ENCODE measurements at regions not wholly inside any gene's neighbourhood (a gene's known extent, or its start where the extent isn't known, plus 50 kb on each side); places are given as distances from the start of the nearest gene placed in this dataset.

- H3K27me3 ChIP-seq (ENCODE audit: control insufficient read depth in 1 of 2, insufficient read depth in 2 of 2, low read length in 2 of 2) = no peaks in the 10 kb centered on the region; a peak in 1 of 5 replicates
- H2AFZ ChIP-seq (ENCODE audit: low read length) = no peak overlapping the region
- H3K36me3 ChIP-seq (replicated peaks in 1 of 2; ENCODE audit: control insufficient read depth in 1 of 2, insufficient read depth in 2 of 2, low read length in 2 of 2) = no peaks in the 10 kb centered on the region
- 0 out of 2 replicates have a peak overlapping the region, but pooled peaks have one; percentile 21 for H3K4me2 ChIP-seq (ENCODE audit: low read depth, low read length)
- H3K79me2 ChIP-seq (ENCODE audit: insufficient read depth, low read length) = no peaks in the 10 kb centered on the region
- ATAC-seq (peak; percentile 25; the same call in 1 of the 3 replicates), DNase-seq (ENCODE audit: low spot score) (peak; percentile 27), FAIRE-seq (peak; percentile 49)
- peaks cover 19% of the 10 kb centered on the region for H3K4me1 ChIP-seq (ENCODE audit: insufficient read depth, low read length)
- no peaks in the 10 kb centered on the region for H4K20me1 ChIP-seq (ENCODE audit: insufficient read depth, low read length)
- intact Hi-C loops (cut with micrococcal nuclease; ENCODE audit: unreplicated experiment) = loop anchor here (1.0 kb wide), 1 partner anchor 35 kb away; no protein-coding TSS in a partner anchor
- 28% methylated on average over 9 of the region's 9 CpGs for WGBS (ENCODE audit: low lambda C conversion rate)
- H3K27ac ChIP-seq (ENCODE audit: extremely low read length, insufficient read depth, low read length) = no peak overlapping the region
- in situ Hi-C loops (cut with HindIII; ENCODE audit: extremely low pct_ligation_motif_present, low pct_unique_long_range_greater_than_20kb) = no loop called here
- BruUV-seq (replicated peaks) = no TSS peak
- H3K9ac ChIP-seq (ENCODE audit: insufficient read depth, low read depth, low read length) = no peak overlapping the region
- CTCF ChIA-PET (ENCODE audit: low intra/inter-chr PET ratio, low total read pairs) = interaction anchor here (0.8 to 1.8 kb wide), 6 partner anchors 35 to 733 kb away, joined by 3 to 8 read pairs (median 4); no protein-coding TSS in a partner anchor
- POLR2A ChIA-PET = no interaction called here
- H3K4me3 ChIP-seq (replicated peaks in 1 of 3; ENCODE audit: insufficient read depth in 1 of 3, low read depth in 2 of 3, low read length in 3 of 3) = no peak overlapping the region
- H3K9me3 ChIP-seq (ENCODE audit: low read length) = no peaks in the 10 kb centered on the region
- TF ChIP-seq ASH2L (IDR thresholded peaks at IDR 0.05; ENCODE audit: insufficient read length, low read depth, low read length) = peak; percentile 19
- peak; percentile 45; the same call in 1 of the 2 replicates for TF ChIP-seq REPIN1 (CRISPR knock-in tag; IDR thresholded peaks at IDR 0.05; ENCODE audit: borderline replicate concordance, low read depth)
- TF ChIP-seq FLYWCH1 (CRISPR knock-in tag; IDR thresholded peaks at IDR 0.05) = no peak
- no peak for TF ChIP-seq ZBTB43 (CRISPR knock-in tag; conservative IDR thresholded peaks at IDR 0.05)
- TF ChIP-seq, protein P1, sequence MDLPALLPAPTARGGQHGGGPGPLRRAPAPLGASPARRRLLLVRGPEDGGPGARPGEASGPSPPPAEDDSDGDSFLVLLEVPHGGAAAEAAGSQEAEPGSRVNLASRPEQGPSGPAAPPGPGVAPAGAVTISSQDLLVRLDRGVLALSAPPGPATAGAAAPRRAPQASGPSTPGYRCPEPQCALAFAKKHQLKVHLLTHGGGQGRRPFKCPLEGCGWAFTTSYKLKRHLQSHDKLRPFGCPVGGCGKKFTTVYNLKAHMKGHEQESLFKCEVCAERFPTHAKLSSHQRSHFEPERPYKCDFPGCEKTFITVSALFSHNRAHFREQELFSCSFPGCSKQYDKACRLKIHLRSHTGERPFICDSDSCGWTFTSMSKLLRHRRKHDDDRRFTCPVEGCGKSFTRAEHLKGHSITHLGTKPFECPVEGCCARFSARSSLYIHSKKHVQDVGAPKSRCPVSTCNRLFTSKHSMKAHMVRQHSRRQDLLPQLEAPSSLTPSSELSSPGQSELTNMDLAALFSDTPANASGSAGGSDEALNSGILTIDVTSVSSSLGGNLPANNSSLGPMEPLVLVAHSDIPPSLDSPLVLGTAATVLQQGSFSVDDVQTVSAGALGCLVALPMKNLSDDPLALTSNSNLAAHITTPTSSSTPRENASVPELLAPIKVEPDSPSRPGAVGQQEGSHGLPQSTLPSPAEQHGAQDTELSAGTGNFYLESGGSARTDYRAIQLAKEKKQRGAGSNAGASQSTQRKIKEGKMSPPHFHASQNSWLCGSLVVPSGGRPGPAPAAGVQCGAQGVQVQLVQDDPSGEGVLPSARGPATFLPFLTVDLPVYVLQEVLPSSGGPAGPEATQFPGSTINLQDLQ (CRISPR knock-in tag; IDR thresholded peaks at IDR 0.05) = no peak
- TF ChIP-seq FOXP1 (IDR thresholded peaks at IDR 0.05) = no peak
- peak; percentile 19; the same call in 1 of the 2 replicates for TF ChIP-seq FOXP1 (CRISPR knock-in tag; IDR thresholded peaks at IDR 0.05)
- peak; percentile 37; the same call in 1 of the 2 replicates for TF ChIP-seq CEBPB (IDR thresholded peaks at IDR 0.05; ENCODE audit: borderline replicate concordance, low read depth, low read length)
- TF ChIP-seq NCOR1 (IDR thresholded peaks at IDR 0.05; ENCODE audit: borderline replicate concordance, low read length) = 0 out of 2 replicates have a peak, but pooled peaks have one; percentile 21
- TF ChIP-seq STAG1 (CRISPR knock-in tag; IDR thresholded peaks at IDR 0.05) = peak; percentile 71
- TF ChIP-seq ZGPAT (CRISPR knock-in tag; IDR thresholded peaks at IDR 0.05) = peak; percentile 23; the same call in 1 of the 2 replicates
- 0 out of 2 replicates have a peak, but pooled peaks have one; percentile 19 for TF ChIP-seq ATF1 (CRISPR knock-in tag; IDR thresholded peaks at IDR 0.05)
- TF ChIP-seq RAD21 (CRISPR knock-in tag; IDR thresholded peaks at IDR 0.05) = peak; percentile 38; the same call in 1 of the 2 replicates
- no peak for TF ChIP-seq CREB1 (IDR thresholded peaks at IDR 0.05)
- TF ChIP-seq CREB1 (CRISPR knock-in tag; IDR thresholded peaks at IDR 0.05) = peak; percentile 40; the same call in 1 of the 2 replicates
- TF ChIP-seq ZNF3 (CRISPR knock-in tag; IDR thresholded peaks at IDR 0.05) = 0 out of 2 replicates have a peak, but pooled peaks have one; percentile 31
- TF ChIP-seq ZNF24 (IDR thresholded peaks at IDR 0.05) = peak; percentile 93
- TF ChIP-seq NCOA1 (CRISPR knock-in tag; IDR thresholded peaks at IDR 0.05) = no peak
Measured at GRCh38 chr6:27161946-27162603, 85.4 kb upstream of the PRSS16 start.

Data from HepG2 (cell line).